ENCODE measurements at regions not wholly inside any gene's neighbourhood (a gene's known extent, or its start where the extent isn't known, plus 50 kb on each side); places are given as distances from the start of the nearest gene placed in this dataset.

- TF ChIP-seq, protein P1, sequence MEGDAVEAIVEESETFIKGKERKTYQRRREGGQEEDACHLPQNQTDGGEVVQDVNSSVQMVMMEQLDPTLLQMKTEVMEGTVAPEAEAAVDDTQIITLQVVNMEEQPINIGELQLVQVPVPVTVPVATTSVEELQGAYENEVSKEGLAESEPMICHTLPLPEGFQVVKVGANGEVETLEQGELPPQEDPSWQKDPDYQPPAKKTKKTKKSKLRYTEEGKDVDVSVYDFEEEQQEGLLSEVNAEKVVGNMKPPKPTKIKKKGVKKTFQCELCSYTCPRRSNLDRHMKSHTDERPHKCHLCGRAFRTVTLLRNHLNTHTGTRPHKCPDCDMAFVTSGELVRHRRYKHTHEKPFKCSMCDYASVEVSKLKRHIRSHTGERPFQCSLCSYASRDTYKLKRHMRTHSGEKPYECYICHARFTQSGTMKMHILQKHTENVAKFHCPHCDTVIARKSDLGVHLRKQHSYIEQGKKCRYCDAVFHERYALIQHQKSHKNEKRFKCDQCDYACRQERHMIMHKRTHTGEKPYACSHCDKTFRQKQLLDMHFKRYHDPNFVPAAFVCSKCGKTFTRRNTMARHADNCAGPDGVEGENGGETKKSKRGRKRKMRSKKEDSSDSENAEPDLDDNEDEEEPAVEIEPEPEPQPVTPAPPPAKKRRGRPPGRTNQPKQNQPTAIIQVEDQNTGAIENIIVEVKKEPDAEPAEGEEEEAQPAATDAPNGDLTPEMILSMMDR (conservative IDR thresholded peaks at IDR 0.05): no peak
- TF ChIP-seq EZH2 (IDR thresholded peaks at IDR 0.05; ENCODE audit: low read depth): no peak
Observed at GRCh38 chr4:128381748-128382559, 94.3 kb upstream of the PGRMC2 start.
